HG03064 (cell line): ENCODE measurements at regions not wholly inside any gene's neighbourhood (a gene's known extent, or its start where the extent isn't known, plus 50 kb on each side); places are given as distances from the start of the nearest gene placed in this dataset.

ENCODE experiments used
- ATAC-seq: cut with Tn5 transposase; IDR thresholded peaks from one replicate; pipeline ENCODE4 v1.9.1; 2021; ENCODE audit warnings: low read depth; ENCODE audit not compliant: unreplicated experiment

- ATAC-seq = no peak
Observed at GRCh38 chr21:27168084-27168483, 201.2 kb upstream of the ADAMTS5 start.

- no peak for ATAC-seq
Observed at GRCh38 chr21:27164208-27165177, 197.6 kb upstream of the ADAMTS5 start.

- no peak for ATAC-seq
Observed at GRCh38 chr21:27158967-27159366, 192.1 kb upstream of the ADAMTS5 start.

GRCh38 chr21:27157097-27157496 lies 190.2 kb upstream of the ADAMTS5 start:
- no peak for ATAC-seq

- no peak for ATAC-seq
Observed at GRCh38 chr21:27156666-27157065, 189.8 kb upstream of the ADAMTS5 start.

GRCh38 chr21:27155130-27155500 lies 188.2 kb upstream of the ADAMTS5 start:
- no peak for ATAC-seq

- no peak for ATAC-seq
Observed at GRCh38 chr21:27154451-27155129, 187.7 kb upstream of the ADAMTS5 start.

- ATAC-seq = no peak
Observed at GRCh38 chr21:27152996-27153395, 186.1 kb upstream of the ADAMTS5 start.

- no peak for ATAC-seq
Observed at GRCh38 chr21:27149034-27149433, 182.1 kb upstream of the ADAMTS5 start.

GRCh38 chr21:27146268-27146667 lies 179.4 kb upstream of the ADAMTS5 start:
- no peak for ATAC-seq

GRCh38 chr21:27145134-27145798 lies 178.4 kb upstream of the ADAMTS5 start:
- ATAC-seq = no peak

GRCh38 chr21:27143476-27143875 lies 176.6 kb upstream of the ADAMTS5 start:
- ATAC-seq = no peak

GRCh38 chr21:27139526-27139925 lies 172.6 kb upstream of the ADAMTS5 start:
- ATAC-seq = no peak

- ATAC-seq = no peak
Observed at GRCh38 chr21:27134516-27134915, 167.6 kb upstream of the ADAMTS5 start.

GRCh38 chr21:27132266-27132665 lies 165.4 kb upstream of the ADAMTS5 start:
- ATAC-seq = no peak

GRCh38 chr21:27130154-27130553 lies 163.3 kb upstream of the ADAMTS5 start:
- no peak for ATAC-seq

GRCh38 chr21:27129694-27130093 lies 162.8 kb upstream of the ADAMTS5 start:
- ATAC-seq = no peak

- ATAC-seq = no peak
Observed at GRCh38 chr21:27129215-27129614, 162.3 kb upstream of the ADAMTS5 start.

- ATAC-seq = no peak
Observed at GRCh38 chr21:27126140-27126539, 159.3 kb upstream of the ADAMTS5 start.

- no peak for ATAC-seq
Observed at GRCh38 chr21:27122686-27123085, 155.8 kb upstream of the ADAMTS5 start.

- ATAC-seq = no peak
Observed at GRCh38 chr21:27114111-27114510, 147.2 kb upstream of the ADAMTS5 start.
